A673 (cell line): ENCODE measurements at regions not wholly inside any gene's neighbourhood (a gene's known extent, or its start where the extent isn't known, plus 50 kb on each side); places are given as distances from the start of the nearest gene placed in this dataset.

Experiments used
- BruUV-seq: library from RNA; stranded (reverse); fragments of 400-500 nt; replicated peaks from 2 replicates; lab custom pipeline; 2021; lab: Mats Ljungman, UMichigan
- CTCF ChIA-PET: fragments of 300-600 bp; sonication (Branson Sonifier 250); formaldehyde crosslinking; loops from one replicate; lab custom pipeline; 2022; ENCODE audit warnings: antibody characterized with exemption; lab: Charles Lee
- POLR2A ChIA-PET: fragments of 300-600 bp; sonication (Branson Sonifier 250); formaldehyde crosslinking; loops from one replicate; lab custom pipeline; 2022; ENCODE audit warnings: antibody characterized with exemption; ENCODE audit not compliant: low non-redundant PET; lab: Charles Lee
- DNase-seq: peaks from one replicate; pipeline ENCODE4 v3.0.0-alpha.2; 2015; ENCODE audit warnings: low spot score
- H3K27ac ChIP-seq: fragments of 200-600 bp; sonication (generic); 2 replicates; pipeline ENCODE4 v1.5.1; 2016; ENCODE audit warnings: mixed run types, low read depth, mild to moderate bottlenecking, mixed read lengths, antibody characterized with exemption, low read length; ENCODE audit not compliant: poor library complexity, severe bottlenecking
- H3K27me3 ChIP-seq: fragments of 200-600 bp; sonication (generic); replicated peaks from 2 replicates; pipeline ENCODE4 v1.6.1; 2017; ENCODE audit warnings: mixed run types, low read depth, mild to moderate bottlenecking, mixed read lengths, antibody characterized with exemption, low read length; ENCODE audit not compliant: insufficient read depth, poor library complexity
- H3K36me3 ChIP-seq: fragments of 200-600 bp; sonication (generic); 2 replicates; pipeline ENCODE4 v1.6.1; 2016; ENCODE audit warnings: mixed run types, mild to moderate bottlenecking, mixed read lengths, antibody characterized with exemption, low read length; ENCODE audit not compliant: insufficient read depth, poor library complexity, severe bottlenecking
- H3K4me1 ChIP-seq: fragments of 200-600 bp; sonication (generic); 2 replicates; pipeline ENCODE4 v1.6.1; 2017; ENCODE audit warnings: mixed run types, mild to moderate bottlenecking, mixed read lengths, antibody characterized with exemption, low read length; ENCODE audit not compliant: insufficient read depth, poor library complexity, severe bottlenecking
- H3K4me3 ChIP-seq: fragments of 200-600 bp; sonication (generic); 2 replicates; pipeline ENCODE4 v1.5.1; 2016; ENCODE audit warnings: low read depth, mixed run types, mild to moderate bottlenecking, mixed read lengths, low read length; ENCODE audit not compliant: poor library complexity, severe bottlenecking
- H3K9me3 ChIP-seq: fragments of 200-600 bp; sonication (generic); 2 replicates; pipeline ENCODE4 v1.6.1; 2016; ENCODE audit warnings: mixed run types, low read depth, mild to moderate bottlenecking, mixed read lengths, antibody characterized with exemption, low read length; ENCODE audit not compliant: poor library complexity, severe bottlenecking
- CTCF ChIP-seq: fragments of 300-800, 200-600 bp; sonication (generic); conservative IDR thresholded peaks from 2 replicates; pipeline ENCODE4 v1.5.1; 2017; ENCODE audit warnings: low read depth, mild to moderate bottlenecking, antibody characterized with exemption, low read length, moderate library complexity, mixed read lengths
- EZH2 ChIP-seq: fragments of 200-600 bp; sonication (generic); IDR thresholded peaks from 2 replicates; pipeline ENCODE4 v1.6.1; 2017; ENCODE audit warnings: borderline replicate concordance, low read depth, mild to moderate bottlenecking, mixed read lengths, antibody characterized with exemption, low read length; ENCODE audit not compliant: poor library complexity, severe bottlenecking
- intact Hi-C: fragments of 100-400 bp; cut with micrococcal nuclease; formaldehyde crosslinking; loops from one replicate; pipeline ENCODE4 v1.10.0; 2022; ENCODE audit not compliant: unreplicated experiment

DNA sequence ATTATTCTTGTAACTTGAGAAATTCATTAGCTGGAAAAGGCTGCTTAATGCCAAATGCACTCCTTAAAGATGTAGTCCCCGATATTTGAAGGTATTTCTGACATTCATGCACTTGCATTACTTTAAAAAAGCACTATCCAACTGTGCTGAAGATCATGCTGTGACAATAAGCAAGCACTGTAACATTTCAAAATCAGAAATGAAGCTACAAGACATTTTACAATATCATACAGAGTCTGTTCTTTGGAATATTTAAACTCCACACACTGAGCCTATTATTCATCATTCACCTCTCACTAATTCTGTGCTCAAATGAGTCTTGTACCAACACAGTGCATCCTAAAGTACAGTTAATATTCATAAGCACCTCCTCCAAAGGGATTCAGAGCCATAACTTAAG, 413.2 kb downstream of the CETN3 start:
- BruUV-seq, result no TSS peak
- Histone ChIP-seq H3K36me3 (no peaks in the 10 kb centered on the region), H3K27me3 (no peaks in the 10 kb centered on the region), H3K4me1 (no peaks in the 10 kb centered on the region), H3K4me3 (no peak overlapping the region), H3K27ac (no peak overlapping the region), H3K9me3 (no peaks in the 10 kb centered on the region)
- CTCF ChIA-PET, result no interaction called here
- intact Hi-C loops, result no loop called here
- no peak for DNase-seq
- POLR2A ChIA-PET, result no interaction called here
- TF ChIP-seq EZH2, result no peak
- TF ChIP-seq CTCF, result no peak

GRCh38 chr5:89994266-89994665, 415.3 kb downstream of the CETN3 start:
- BruUV-seq, result no TSS peak
- Histone ChIP-seq H3K4me1 (no peaks in the 10 kb centered on the region), H3K4me3 (no peak overlapping the region), H3K9me3 (no peaks in the 10 kb centered on the region), H3K27ac (no peak overlapping the region), H3K36me3 (no peaks in the 10 kb centered on the region), H3K27me3 (no peaks in the 10 kb centered on the region)
- TF ChIP-seq EZH2 (no peak), CTCF (no peak)
- ChIA-PET POLR2A (no interaction called here), CTCF (no interaction called here)
- DNase-seq, result no peak
- intact Hi-C loops, result no loop called here

GRCh38 chr5:89992201-89992600, 417.4 kb downstream of the CETN3 start:
- Histone ChIP-seq H3K27me3 (no peaks in the 10 kb centered on the region), H3K4me1 (peaks cover 12% of the 10 kb centered on the region), H3K27ac (no peak overlapping the region), H3K9me3 (no peaks in the 10 kb centered on the region), H3K36me3 (no peaks in the 10 kb centered on the region), H3K4me3 (no peak overlapping the region)
- TF ChIP-seq EZH2, result no peak
- no peak for DNase-seq
- CTCF ChIA-PET, result no interaction called here
- POLR2A ChIA-PET, result no interaction called here
- intact Hi-C loops, result no loop called here
- BruUV-seq, result no TSS peak

- TF ChIP-seq CTCF, result no peak
- TF ChIP-seq EZH2, result no peak
- H3K27me3 ChIP-seq, result no peaks in the 10 kb centered on the region
- H3K4me1 ChIP-seq, result peaks cover 12% of the 10 kb centered on the region
- H3K27ac ChIP-seq, result no peak overlapping the region
- H3K4me3 ChIP-seq, result no peak overlapping the region
- BruUV-seq, result no TSS peak
- intact Hi-C loops, result no loop called here
- ChIA-PET CTCF (no interaction called here), POLR2A (no interaction called here)
- no peak for DNase-seq
- no peaks in the 10 kb centered on the region for H3K9me3 ChIP-seq
- no peaks in the 10 kb centered on the region for H3K36me3 ChIP-seq
Observed at GRCh38 chr5:89991592-89991991, 418.0 kb downstream of the CETN3 start.
